Adrenal gland (tissue), 5 donors: ENCODE measurements at regions not wholly inside any gene's neighbourhood (a gene's known extent, or its start where the extent isn't known, plus 50 kb on each side); places are given as distances from the start of the nearest gene placed in this dataset.

Experiments used
- POLR2A ChIP-seq, 2 donors: fragments of 450-650 bp; IDR thresholded peaks; one replicate each; pipeline ENCODE4 v1.6.1; 2017; ENCODE audit warnings: antibody characterized with exemption in 2 of 2, mild to moderate bottlenecking in 2 of 2, moderate library complexity in 1 of 2
- TF ChIP-seq, protein P1 (sequence below), 6 experiments: fragments of 450-650 bp in 4 of 6; fragments of 200-600 bp in 2 of 6; sonication (generic) in 1 of 6; IDR thresholded peaks; 1 replicate in 5 of 6; 2 replicates in 1 of 6; pipeline versions ENCODE4 v1.5.1 to v1.8.0; 2016 to 2021; ENCODE audit warnings: antibody characterized with exemption in 6 of 6, mild to moderate bottlenecking in 2 of 6, moderate library complexity in 1 of 6
- donor health status: DM: no; HTN: no; CAD: no.

DNA sequence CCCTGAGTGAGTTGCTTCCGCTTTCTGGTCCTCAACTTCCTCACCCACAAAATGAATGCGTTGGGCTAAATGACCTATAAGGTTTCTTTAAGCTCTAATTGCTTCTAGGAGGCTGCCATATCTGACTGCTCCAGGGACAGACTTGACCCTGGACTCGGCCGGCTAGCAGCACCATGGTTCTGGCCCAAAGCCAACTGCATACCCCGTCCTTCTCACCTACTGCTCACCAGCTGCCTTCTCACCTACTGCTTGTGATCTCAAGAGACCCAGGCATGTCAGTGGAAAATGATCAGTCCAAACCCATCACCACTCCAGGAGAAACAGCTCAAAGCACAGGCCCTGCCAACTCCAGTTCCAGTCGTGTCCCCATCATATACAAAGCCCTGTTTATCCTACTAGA, 124.3 kb upstream of the IRX5 start:
- TF ChIP-seq, protein P1, sequence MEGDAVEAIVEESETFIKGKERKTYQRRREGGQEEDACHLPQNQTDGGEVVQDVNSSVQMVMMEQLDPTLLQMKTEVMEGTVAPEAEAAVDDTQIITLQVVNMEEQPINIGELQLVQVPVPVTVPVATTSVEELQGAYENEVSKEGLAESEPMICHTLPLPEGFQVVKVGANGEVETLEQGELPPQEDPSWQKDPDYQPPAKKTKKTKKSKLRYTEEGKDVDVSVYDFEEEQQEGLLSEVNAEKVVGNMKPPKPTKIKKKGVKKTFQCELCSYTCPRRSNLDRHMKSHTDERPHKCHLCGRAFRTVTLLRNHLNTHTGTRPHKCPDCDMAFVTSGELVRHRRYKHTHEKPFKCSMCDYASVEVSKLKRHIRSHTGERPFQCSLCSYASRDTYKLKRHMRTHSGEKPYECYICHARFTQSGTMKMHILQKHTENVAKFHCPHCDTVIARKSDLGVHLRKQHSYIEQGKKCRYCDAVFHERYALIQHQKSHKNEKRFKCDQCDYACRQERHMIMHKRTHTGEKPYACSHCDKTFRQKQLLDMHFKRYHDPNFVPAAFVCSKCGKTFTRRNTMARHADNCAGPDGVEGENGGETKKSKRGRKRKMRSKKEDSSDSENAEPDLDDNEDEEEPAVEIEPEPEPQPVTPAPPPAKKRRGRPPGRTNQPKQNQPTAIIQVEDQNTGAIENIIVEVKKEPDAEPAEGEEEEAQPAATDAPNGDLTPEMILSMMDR (IDR thresholded peaks at IDR 0.05), result no peak
- TF ChIP-seq POLR2A (IDR thresholded peaks at IDR 0.05), result no peak
